Heart right ventricle (tissue), 16 donors: ENCODE measurements at regions not wholly inside any gene's neighbourhood (a gene's known extent, or its start where the extent isn't known, plus 50 kb on each side); places are given as distances from the start of the nearest gene placed in this dataset.

Source experiments
- ATAC-seq, 8 donors: fragments of 200-7000 bp; cut with Tn5 transposase; one replicate each; pipeline ENCODE4 v1.9.1; 2020; ENCODE audit warnings: mild to moderate bottlenecking in 8 of 8, moderate library complexity in 8 of 8, moderate number of reproducible peaks in 1 of 8
- DNase-seq, 2 donors: peaks; one replicate each; pipeline ENCODE4 v3.0.0-alpha.2; 2020
- H3K27ac ChIP-seq, 10 donors: fragments of 200-600 bp; sonication (generic) in 2 of 10; one replicate each; pipeline versions ENCODE4 v1.5.0 to v1.8.0; 2020 to 2022; ENCODE audit warnings: mild to moderate bottlenecking in 3 of 10
- H3K27me3 ChIP-seq, 7 donors: fragments of 200-600 bp; one replicate each; pipeline ENCODE4 v1.8.0; 2021 to 2022; ENCODE audit warnings: mild to moderate bottlenecking in 2 of 7
- H3K36me3 ChIP-seq, 9 donors: fragments of 200-600 bp; sonication (generic) in 1 of 9; one replicate each; pipeline versions ENCODE4 v1.5.0 to v1.8.0; 2020 to 2022; ENCODE audit warnings: mild to moderate bottlenecking in 2 of 9
- H3K4me1 ChIP-seq, 9 donors: fragments of 200-600 bp; sonication (generic) in 1 of 9; one replicate each; pipeline versions ENCODE4 v1.5.0 to v1.8.0; 2020 to 2022; ENCODE audit warnings: mild to moderate bottlenecking in 4 of 9
- H3K4me3 ChIP-seq, 10 donors: fragments of 200-600 bp; sonication (generic) in 2 of 10; one replicate each; pipeline versions ENCODE4 v1.5.0 to v1.8.0; 2020 to 2022; ENCODE audit warnings: mild to moderate bottlenecking in 7 of 10, moderate library complexity in 2 of 10
- H3K9me3 ChIP-seq, 11 donors: fragments of 200-600 bp in 10 of 11; sonication (generic) in 2 of 11; one replicate each; pipeline versions ENCODE4 v1.5.0 to v1.8.0; 2013 to 2022; ENCODE audit warnings: mild to moderate bottlenecking in 2 of 11, control low read depth in 1 of 11, moderate library complexity in 1 of 11
- CTCF ChIP-seq, 9 donors: fragments of 200-600 bp; sonication (generic) in 2 of 9; IDR thresholded peaks; one replicate each; pipeline versions ENCODE4 v1.5.0 to v1.8.0; 2021 to 2022; ENCODE audit warnings: antibody characterized with exemption in 9 of 9, mild to moderate bottlenecking in 5 of 9, moderate library complexity in 1 of 9
- WGBS, 2 donors: extraction: QIAGEN DNeasy Blood & Tissue Kit; methylation state at CpG; one replicate each; pipeline ENCODE4 v1.1.7; 2013; ENCODE audit warnings: inconsistent platforms in 1 of 2; 5-methylcytosine and 5-hydroxymethylcytosine counted together
- intact Hi-C, 10 donors: fragments of 100-400 bp; cut with DNase I; formaldehyde crosslinking; loops; one replicate each; pipeline versions ENCODE4 v1.11.1 to v1.14.2; 2022
- donor health status: Arrhythmogenic right ventricular cardiomyopathy.
- donor health status: ischemic (EF 13 %, LVEDD 7.1; RV severe dilation, severe dysfunction).
- donor health status: healthy with polysubstance abuse.
- donor health status: DM: no; HTN: yes; CAD: no.
- donor health status: DM: no; HTN: no; CAD: no.
- donor health status: ischemic (EF 25% LVEDD 6.9; RV normal size, moderate dysfunction).
- donor health status: ischemic (EF 25% LVEDD 5.7; RV mildly dilated, moderate dysfunction).
- donor health status: healthy.
- donor health status: DM: yes; HTN: yes; CAD: no.
- donor health status: Ischemic cardiomyopathy.
- donor health status: ischemic (EF 35%, LVEDD 5.7; RV mildly dilated, moderate dysfunction).
- donor health status: nonischemic (EF 11% LVEDD 7.7; RV severe dilation, severe dysfunction).
- donor health status: DM: yes; HTN: yes; CAD: no.
- donor health status: PGD.
- donor health status: ischemic (EF 29% LVEDD 5.4; RV normal size, mild dysfunction).
- donor health status: nonischemic (EF 23%, LVEDD 6.1; RV moderate dilation, normal function).

GRCh38 chr11:122261546-122261945, 145.5 kb upstream of the BLID start:
- Histone ChIP-seq H3K27me3 (no peaks in the 10 kb centered on the region), H3K9me3 (no peaks in the 10 kb centered on the region), H3K27ac (no peak overlapping the region), H3K4me3 (no peak overlapping the region), H3K36me3 (no peaks in the 10 kb centered on the region), H3K4me1 (peaks cover 0 to 12% (median 0%) of the 10 kb centered on the region in 9 donors)
- ATAC-seq (no peak), DNase-seq (no peak)
- intact Hi-C loops, result no loop called here
- WGBS, 2 donors, result 91 to 94% methylated on average over 4 of the region's 4 CpGs
- TF ChIP-seq CTCF (IDR thresholded peaks at IDR 0.05), result no peak

DNA sequence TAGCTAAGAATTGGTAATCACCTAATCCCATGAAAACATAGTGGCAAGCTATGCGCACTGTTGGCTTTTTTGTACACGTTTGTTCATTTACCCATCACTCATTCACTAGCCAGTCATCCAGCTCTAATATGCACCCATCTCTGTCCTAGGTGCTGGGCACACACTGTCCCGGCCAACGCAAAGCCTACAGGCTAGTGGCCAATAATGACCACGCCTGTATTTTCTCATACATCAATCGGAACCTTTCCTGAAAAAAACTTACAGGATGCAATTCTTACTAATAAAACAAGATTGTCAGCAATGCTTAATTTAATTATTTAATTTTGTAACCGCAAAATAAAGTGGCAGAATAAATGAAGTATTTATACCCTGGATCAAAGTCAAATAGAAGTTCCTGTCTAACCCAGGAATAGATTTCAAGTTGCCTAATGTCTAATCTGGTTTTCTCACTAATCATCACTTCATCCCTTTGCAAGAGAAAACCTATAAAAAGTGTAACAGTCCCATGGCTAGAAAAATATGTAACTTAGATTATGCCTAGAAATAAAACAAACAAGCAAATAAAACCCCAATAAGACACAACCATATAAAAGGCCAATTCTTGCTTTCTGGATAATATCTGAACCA, 143.3 kb upstream of the BLID start:
- no peaks in the 10 kb centered on the region for H3K36me3 ChIP-seq
- peaks cover 0 to 11% (median 0%) of the 10 kb centered on the region in 11 donors for H3K9me3 ChIP-seq
- H3K4me1 ChIP-seq, result peaks cover 0 to 11% (median 0%) of the 10 kb centered on the region in 9 donors
- DNase-seq (no peak), ATAC-seq (peak in 3 of 8 donors; percentile 59 to 77 (median 67))
- no peak for TF ChIP-seq CTCF (IDR thresholded peaks at IDR 0.05)
- intact Hi-C loops, result no loop called here
- H3K27ac ChIP-seq, result no peak overlapping the region
- no peak overlapping the region for H3K4me3 ChIP-seq
- WGBS, 2 donors, result 82 to 87% methylated on average over 7 of the region's 7 CpGs
- no peaks in the 10 kb centered on the region for H3K27me3 ChIP-seq

- 80 to 84% methylated on average over 1 of the region's 1 CpG for WGBS, 2 donors
- TF ChIP-seq CTCF (IDR thresholded peaks at IDR 0.05), result no peak
- Histone ChIP-seq H3K27ac (no peak overlapping the region), H3K4me1 (peaks cover 0 to 16% (median under 1%) of the 10 kb centered on the region in 9 donors), H3K4me3 (no peak overlapping the region), H3K36me3 (no peaks in the 10 kb centered on the region), H3K27me3 (no peaks in the 10 kb centered on the region), H3K9me3 (peaks cover 0 to 11% (median 0%) of the 10 kb centered on the region in 11 donors)
- ATAC-seq (no peak), DNase-seq (no peak)
- intact Hi-C loops, result no loop called here
Observed at GRCh38 chr11:122258446-122259194, 142.6 kb upstream of the BLID start.

- Histone ChIP-seq H3K27me3 (no peaks in the 10 kb centered on the region), H3K9me3 (peaks cover 0 to 11% (median 0%) of the 10 kb centered on the region in 11 donors), H3K27ac (no peak overlapping the region), H3K4me1 (peaks cover 0 to 16% (median 4%) of the 10 kb centered on the region in 9 donors), H3K36me3 (no peaks in the 10 kb centered on the region), H3K4me3 (no peak overlapping the region)
- DNase-seq, result no peak
- no peak for TF ChIP-seq CTCF (IDR thresholded peaks at IDR 0.05)
- 38 to 56% methylated on average over 4 of the region's 4 CpGs for WGBS, 2 donors
- intact Hi-C loops, result no loop called here
- peak in 7 of 8 donors; percentile 49 to 87 (median 62) for ATAC-seq
Observed at GRCh38 chr11:122253589-122254231, 137.7 kb upstream of the BLID start.
